Hippocampal formation (tissue), 2 donors: ENCODE measurements at regions not wholly inside any gene's neighbourhood (a gene's known extent, or its start where the extent isn't known, plus 50 kb on each side); places are given as distances from the start of the nearest gene placed in this dataset.

Experiments
- DNase-seq, 2 donors: peaks; one replicate each; lab custom pipeline; 2025; lab: John Stamatoyannopoulos, UW

GRCh38 chr14:104319491-104320241 is 181.3 kb downstream of the KIF26A start:
- DNase-seq, result no peak

GRCh38 chr14:104320611-104321086 is 182.3 kb downstream of the KIF26A start:
- DNase-seq, result no peak

- no peak for DNase-seq
Measured at GRCh38 chr14:104321088-104321801, 182.9 kb downstream of the KIF26A start.

- no peak for DNase-seq
Measured at GRCh38 chr14:104321802-104322130, 183.4 kb downstream of the KIF26A start.

- DNase-seq, result no peak
Measured at GRCh38 chr14:104322531-104323366, 184.4 kb downstream of the KIF26A start.

GRCh38 chr14:104323551-104324175 is 185.3 kb downstream of the KIF26A start:
- DNase-seq, result no peak

- no peak for DNase-seq
Measured at GRCh38 chr14:104326848-104327247, 188.5 kb downstream of the KIF26A start.

GRCh38 chr14:104328607-104329006 is 190.2 kb downstream of the KIF26A start:
- no peak for DNase-seq

GRCh38 chr14:104329793-104330192 is 191.4 kb downstream of the KIF26A start:
- no peak for DNase-seq

GRCh38 chr14:104331871-104332605 is 193.7 kb downstream of the KIF26A start:
- no peak for DNase-seq

- no peak for DNase-seq
Measured at GRCh38 chr14:104332634-104333270, 194.4 kb downstream of the KIF26A start.

- DNase-seq, result no peak
Measured at GRCh38 chr14:104333646-104334423, 195.4 kb downstream of the KIF26A start.

GRCh38 chr14:104334424-104335161 is 196.2 kb downstream of the KIF26A start:
- no peak for DNase-seq

- DNase-seq, result no peak
Measured at GRCh38 chr14:104335176-104335575, 196.8 kb downstream of the KIF26A start.

- no peak for DNase-seq
Measured at GRCh38 chr14:104335611-104336010, 197.2 kb downstream of the KIF26A start.

GRCh38 chr14:104337351-104337750 is 199.0 kb downstream of the KIF26A start:
- no peak for DNase-seq

GRCh38 chr14:104339361-104339760 is 201.0 kb downstream of the KIF26A start:
- DNase-seq, result no peak

GRCh38 chr14:104339829-104340228 is 201.4 kb downstream of the KIF26A start:
- DNase-seq, result no peak
